ENCODE measurements at regions not wholly inside any gene's neighbourhood (a gene's known extent, or its start where the extent isn't known, plus 50 kb on each side); places are given as distances from the start of the nearest gene placed in this dataset.

- no peak for DNase-seq (ENCODE audit: extremely low spot score)
- H3K27me3 ChIP-seq = no peaks in the 10 kb centered on the region
- peaks cover 0 to 42% (median 27%) of the 10 kb centered on the region in 4 donors for H3K9me3 ChIP-seq
- WGBS = 90% methylated on average over 4 of the region's 4 CpGs
- H3K36me3 ChIP-seq = no peaks in the 10 kb centered on the region
- H3K27ac ChIP-seq (replicated peaks in 1 of 4) = no peak overlapping the region
- intact Hi-C loops (cut with DNase I) = no loop called here
- no peak for TF ChIP-seq POLR2AphosphoS5 (IDR thresholded peaks at IDR 0.05)
- no peak for TF ChIP-seq POLR2A (IDR thresholded peaks at IDR 0.05; ENCODE audit: low read depth)
- TF ChIP-seq EP300 (IDR thresholded peaks at IDR 0.05) = no peak
- TF ChIP-seq CTCF (IDR thresholded peaks at IDR 0.05) = no peak
- no peak overlapping the region for H3K4me3 ChIP-seq
- H3K4me1 ChIP-seq = peaks cover 0 to under 1% (median 0%) of the 10 kb centered on the region in 4 donors
These were observed 72.8 kb upstream of the CTNNB1 start for GRCh38 chr3:41126472-41126871.

GRCh38 chr3:41126961-41127360 is 72.3 kb upstream of the CTNNB1 start:
- TF ChIP-seq EP300 (IDR thresholded peaks at IDR 0.05) (no peak), POLR2AphosphoS5 (IDR thresholded peaks at IDR 0.05) (no peak), CTCF (IDR thresholded peaks at IDR 0.05) (no peak), POLR2A (IDR thresholded peaks at IDR 0.05; ENCODE audit: low read depth) (no peak)
- Histone ChIP-seq H3K36me3 (no peaks in the 10 kb centered on the region), H3K4me3 (no peak overlapping the region), H3K27ac (replicated peaks in 1 of 4) (no peak overlapping the region), H3K4me1 (no peaks in the 10 kb centered on the region), H3K27me3 (no peaks in the 10 kb centered on the region), H3K9me3 (peaks cover 0 to 42% (median 27%) of the 10 kb centered on the region in 4 donors)
- DNase-seq (ENCODE audit: extremely low spot score) = no peak
- 94% methylated on average over 1 of the region's 1 CpG for WGBS
- intact Hi-C loops (cut with DNase I) = no loop called here

GRCh38 chr3:41127414-41127813 is 71.9 kb upstream of the CTNNB1 start:
- H3K36me3 ChIP-seq = no peaks in the 10 kb centered on the region
- intact Hi-C loops (cut with DNase I) = no loop called here
- H3K27ac ChIP-seq (replicated peaks in 1 of 4) = no peak overlapping the region
- no peaks in the 10 kb centered on the region for H3K4me1 ChIP-seq
- H3K27me3 ChIP-seq = no peaks in the 10 kb centered on the region
- no peak for DNase-seq (ENCODE audit: extremely low spot score)
- 94% methylated on average over 2 of the region's 2 CpGs for WGBS
- no peak for TF ChIP-seq CTCF (IDR thresholded peaks at IDR 0.05)
- TF ChIP-seq POLR2AphosphoS5 (IDR thresholded peaks at IDR 0.05) = no peak
- TF ChIP-seq POLR2A (IDR thresholded peaks at IDR 0.05; ENCODE audit: low read depth) = no peak
- TF ChIP-seq EP300 (IDR thresholded peaks at IDR 0.05) = no peak
- peaks cover 0 to 42% (median 27%) of the 10 kb centered on the region in 4 donors for H3K9me3 ChIP-seq
- H3K4me3 ChIP-seq = no peak overlapping the region

GRCh38 chr3:41129731-41130130 is 69.6 kb upstream of the CTNNB1 start:
- H3K4me1 ChIP-seq = no peaks in the 10 kb centered on the region
- WGBS = 96% methylated on average over 1 of the region's 1 CpG
- peaks cover 0 to 41% (median 27%) of the 10 kb centered on the region in 4 donors for H3K9me3 ChIP-seq
- H3K27ac ChIP-seq (replicated peaks in 1 of 4) = no peak overlapping the region
- no peak for TF ChIP-seq CTCF (IDR thresholded peaks at IDR 0.05)
- TF ChIP-seq POLR2AphosphoS5 (IDR thresholded peaks at IDR 0.05) = no peak
- no peak for TF ChIP-seq POLR2A (IDR thresholded peaks at IDR 0.05; ENCODE audit: low read depth)
- TF ChIP-seq EP300 (IDR thresholded peaks at IDR 0.05) = no peak
- no peaks in the 10 kb centered on the region for H3K36me3 ChIP-seq
- intact Hi-C loops (cut with DNase I) = no loop called here
- H3K27me3 ChIP-seq = no peaks in the 10 kb centered on the region
- no peak for DNase-seq (ENCODE audit: extremely low spot score)
- no peak overlapping the region for H3K4me3 ChIP-seq

- WGBS = 90% methylated on average over 3 of the region's 3 CpGs
- DNase-seq (ENCODE audit: extremely low spot score) = no peak
- Histone ChIP-seq H3K27ac (replicated peaks in 1 of 4) (no peak overlapping the region), H3K4me3 (no peak overlapping the region), H3K36me3 (no peaks in the 10 kb centered on the region), H3K9me3 (peaks cover 0 to 32% (median 23%) of the 10 kb centered on the region in 4 donors), H3K4me1 (no peaks in the 10 kb centered on the region), H3K27me3 (no peaks in the 10 kb centered on the region)
- TF ChIP-seq CTCF (IDR thresholded peaks at IDR 0.05) (no peak), POLR2A (IDR thresholded peaks at IDR 0.05; ENCODE audit: low read depth) (no peak), EP300 (IDR thresholded peaks at IDR 0.05) (no peak), POLR2AphosphoS5 (IDR thresholded peaks at IDR 0.05) (no peak)
- intact Hi-C loops (cut with DNase I) = no loop called here
These were observed 68.1 kb upstream of the CTNNB1 start for GRCh38 chr3:41131224-41131623.
